Spleen (tissue), 11 donors: ENCODE measurements at regions not wholly inside any gene's neighbourhood (a gene's known extent, or its start where the extent isn't known, plus 50 kb on each side); places are given as distances from the start of the nearest gene placed in this dataset.

Experiments used
- DNase-seq: peaks from one replicate; pipeline ENCODE4 v3.0.0-alpha.2; 2020
- H3K27ac ChIP-seq, 8 donors: fragments of 200-600 bp; sonication (generic) in 7 of 8; 1 replicate in 4 of 8; 2 replicates in 4 of 8; pipeline versions ENCODE4 v1.5.0 to v1.8.0; 2016 to 2021; ENCODE audit warnings: inconsistent platforms in 4 of 8, mild to moderate bottlenecking in 4 of 8, moderate library complexity in 1 of 8
- H3K27me3 ChIP-seq, 7 donors: fragments of 200-600 bp; sonication (generic) in 6 of 7; replicated peaks in 1 of 7; 1 replicate in 4 of 7; 2 replicates in 3 of 7; pipeline versions ENCODE4 v1.5.0 to v1.8.0; 2016 to 2021; ENCODE audit warnings: inconsistent platforms in 3 of 7, mild to moderate bottlenecking in 1 of 7
- H3K36me3 ChIP-seq, 6 donors: fragments of 200-600 bp; sonication (generic) in 5 of 6; 1 replicate in 4 of 6; 2 replicates in 2 of 6; pipeline versions ENCODE4 v1.5.0 to v1.8.0; 2016 to 2021; ENCODE audit warnings: inconsistent platforms in 2 of 6
- H3K4me1 ChIP-seq, 6 donors: fragments of 200-600 bp; sonication (generic) in 5 of 6; 1 replicate in 3 of 6; 2 replicates in 3 of 6; pipeline versions ENCODE4 v1.5.0 to v1.8.0; 2016 to 2021; ENCODE audit warnings: inconsistent platforms in 3 of 6
- H3K4me3 ChIP-seq, 8 donors: fragments of 200-600 bp; sonication (generic) in 7 of 8; 1 replicate in 4 of 8; 2 replicates in 4 of 8; pipeline versions ENCODE4 v1.5.0 to v1.8.0; 2016 to 2021; ENCODE audit warnings: inconsistent platforms in 4 of 8, mild to moderate bottlenecking in 4 of 8, moderate library complexity in 2 of 8
- H3K9me3 ChIP-seq, 8 donors: fragments of 200-600 bp; sonication (generic) in 7 of 8; 1 replicate in 4 of 8; 2 replicates in 4 of 8; pipeline versions ENCODE4 v1.5.0 to v1.8.0; 2016 to 2021; ENCODE audit warnings: inconsistent platforms in 4 of 8
- CTCF ChIP-seq, 11 experiments: fragments of 200-600 bp in 7 of 11; fragments of 450-650 bp in 4 of 11; sonication (generic) in 4 of 11; IDR thresholded peaks in 8 of 11; conservative IDR thresholded peaks in 3 of 11; 1 replicate in 7 of 11; 2 replicates in 4 of 11; pipeline versions ENCODE4 v1.4.0 to v1.8.0; 2016 to 2021; ENCODE audit warnings: antibody characterized with exemption in 11 of 11, inconsistent platforms in 4 of 11, mild to moderate bottlenecking in 1 of 11
- POLR2A ChIP-seq, 3 donors: fragments of 450-650 bp; IDR thresholded peaks; one replicate each; pipeline ENCODE4 v1.5.1; 2017; ENCODE audit warnings: antibody characterized with exemption in 3 of 3, mild to moderate bottlenecking in 1 of 3
- POLR2AphosphoS5 ChIP-seq, 3 donors: sonication (generic); formaldehyde crosslinking; IDR thresholded peaks; one replicate each; pipeline ENCODE4 v1.5.1; 2017; ENCODE audit warnings: antibody characterized with exemption in 3 of 3
- WGBS, 5 donors: extraction: QIAGEN DNeasy Blood & Tissue Kit in 3 of 5; methylation state at CpG; one replicate each; pipeline versions ENCODE4 v1.1.5 to v1.1.7; 2013 to 2018; 5-methylcytosine and 5-hydroxymethylcytosine counted together
- intact Hi-C: fragments of 100-400 bp; cut with DNase I; formaldehyde crosslinking; loops from one replicate; pipeline ENCODE4 v1.15.0; 2023; ENCODE audit warnings: low total_unique reads
- donor health status: healthy with polysubstance abuse.
- donor health status: DM: no; HTN: no; CAD: no; lungs with moderate emphysema.
- donor health status: DM: no; HTN: no; CAD: no.
- donor health status: Bipolar disorder and iron deficiency.
- donor health status: healthy.
- donor health status: DM: no; HTN: no; CAD: no.
- donor health status: DM: yes; HTN: yes; CAD: no.

DNA sequence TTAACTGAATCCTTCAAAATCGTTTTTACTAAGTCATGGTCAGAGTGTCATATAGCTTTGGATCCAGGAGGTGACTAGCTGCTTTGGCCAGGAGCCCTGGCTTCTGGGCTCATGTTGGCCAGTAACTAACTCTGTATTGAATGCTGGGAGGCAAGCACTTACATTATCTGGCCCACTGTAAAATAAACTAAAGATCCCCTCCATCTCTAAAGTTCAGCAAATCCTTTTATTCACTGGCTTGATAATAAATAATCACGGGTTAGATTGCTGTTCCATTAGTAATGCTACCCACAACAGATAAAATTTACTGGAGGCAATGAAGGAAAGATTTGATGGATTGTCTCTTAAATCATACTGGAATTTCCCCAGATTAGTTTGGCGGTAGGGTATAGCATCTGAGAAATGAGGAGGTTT lies 382.2 kb upstream of the TLE4 start:
- TF ChIP-seq CTCF (IDR thresholded peaks at IDR 0.05 in 8 of 11, conservative IDR thresholded peaks at IDR 0.05 in 3 of 11): no peak
- no peak overlapping the region for H3K4me3 ChIP-seq
- WGBS, 5 donors: 56 to 73% (median 66%) methylated on average over 3 of the region's 3 CpGs
- DNase-seq: no peak
- no peak overlapping the region for H3K27ac ChIP-seq
- no peaks in the 10 kb centered on the region for H3K27me3 ChIP-seq
- H3K4me1 ChIP-seq: no peaks in the 10 kb centered on the region
- no peaks in the 10 kb centered on the region for H3K36me3 ChIP-seq
- intact Hi-C loops: no loop called here
- H3K9me3 ChIP-seq: no peaks in the 10 kb centered on the region

DNA sequence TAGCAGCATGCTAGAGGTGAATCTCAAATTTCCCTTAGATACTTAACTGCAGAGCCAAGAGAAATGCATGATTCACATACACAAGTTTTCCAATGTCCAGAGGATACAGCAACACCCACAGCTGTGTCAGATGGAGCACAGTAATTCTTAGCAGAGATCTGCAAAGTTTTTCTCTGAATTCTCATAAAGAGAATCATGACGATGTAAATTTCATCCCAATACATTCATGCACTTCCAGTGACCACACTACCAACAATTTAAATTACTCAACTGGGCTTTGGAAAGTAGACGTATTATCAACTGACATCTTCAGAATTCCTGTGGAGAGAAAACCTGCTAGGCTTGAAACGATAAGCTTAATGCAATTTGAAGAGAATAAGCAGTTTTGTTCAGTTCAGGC lies 378.8 kb upstream of the TLE4 start:
- intact Hi-C loops: no loop called here
- no peak overlapping the region for H3K4me3 ChIP-seq
- 78 to 89% (median 87%) methylated on average over 3 of the region's 3 CpGs for WGBS, 5 donors
- H3K9me3 ChIP-seq: no peaks in the 10 kb centered on the region
- no peaks in the 10 kb centered on the region for H3K4me1 ChIP-seq
- DNase-seq: no peak
- H3K36me3 ChIP-seq: no peaks in the 10 kb centered on the region
- no peak overlapping the region for H3K27ac ChIP-seq
- no peaks in the 10 kb centered on the region for H3K27me3 ChIP-seq
- TF ChIP-seq POLR2AphosphoS5 (IDR thresholded peaks at IDR 0.05) (no peak), POLR2A (IDR thresholded peaks at IDR 0.05) (no peak), CTCF (IDR thresholded peaks at IDR 0.05 in 8 of 11, conservative IDR thresholded peaks at IDR 0.05 in 3 of 11) (no peak)

GRCh38 chr9:79193501-79194223 lies 378.1 kb upstream of the TLE4 start:
- Histone ChIP-seq H3K4me3 (no peak overlapping the region), H3K27ac (no peak overlapping the region), H3K27me3 (no peaks in the 10 kb centered on the region), H3K9me3 (no peaks in the 10 kb centered on the region), H3K4me1 (no peaks in the 10 kb centered on the region), H3K36me3 (no peaks in the 10 kb centered on the region)
- DNase-seq: no peak
- intact Hi-C loops: no loop called here
- 88 to 94% (median 91%) methylated on average over 36 of the region's 36 CpGs for WGBS, 5 donors
- TF ChIP-seq CTCF (IDR thresholded peaks at IDR 0.05 in 8 of 11, conservative IDR thresholded peaks at IDR 0.05 in 3 of 11) (no peak), POLR2AphosphoS5 (IDR thresholded peaks at IDR 0.05) (no peak), POLR2A (IDR thresholded peaks at IDR 0.05) (no peak)

GRCh38 chr9:79195879-79196278 lies 375.9 kb upstream of the TLE4 start:
- DNase-seq: no peak
- no peak overlapping the region for H3K4me3 ChIP-seq
- H3K9me3 ChIP-seq: no peaks in the 10 kb centered on the region
- H3K4me1 ChIP-seq: no peaks in the 10 kb centered on the region
- no peaks in the 10 kb centered on the region for H3K27me3 ChIP-seq
- no peak for TF ChIP-seq CTCF (IDR thresholded peaks at IDR 0.05 in 8 of 11, conservative IDR thresholded peaks at IDR 0.05 in 3 of 11)
- TF ChIP-seq POLR2AphosphoS5 (IDR thresholded peaks at IDR 0.05): no peak
- no peak for TF ChIP-seq POLR2A (IDR thresholded peaks at IDR 0.05)
- no peaks in the 10 kb centered on the region for H3K36me3 ChIP-seq
- intact Hi-C loops: no loop called here
- no peak overlapping the region for H3K27ac ChIP-seq
